ENCODE measurements at regions not wholly inside any gene's neighbourhood (a gene's known extent, or its start where the extent isn't known, plus 50 kb on each side); places are given as distances from the start of the nearest gene placed in this dataset.

DNA sequence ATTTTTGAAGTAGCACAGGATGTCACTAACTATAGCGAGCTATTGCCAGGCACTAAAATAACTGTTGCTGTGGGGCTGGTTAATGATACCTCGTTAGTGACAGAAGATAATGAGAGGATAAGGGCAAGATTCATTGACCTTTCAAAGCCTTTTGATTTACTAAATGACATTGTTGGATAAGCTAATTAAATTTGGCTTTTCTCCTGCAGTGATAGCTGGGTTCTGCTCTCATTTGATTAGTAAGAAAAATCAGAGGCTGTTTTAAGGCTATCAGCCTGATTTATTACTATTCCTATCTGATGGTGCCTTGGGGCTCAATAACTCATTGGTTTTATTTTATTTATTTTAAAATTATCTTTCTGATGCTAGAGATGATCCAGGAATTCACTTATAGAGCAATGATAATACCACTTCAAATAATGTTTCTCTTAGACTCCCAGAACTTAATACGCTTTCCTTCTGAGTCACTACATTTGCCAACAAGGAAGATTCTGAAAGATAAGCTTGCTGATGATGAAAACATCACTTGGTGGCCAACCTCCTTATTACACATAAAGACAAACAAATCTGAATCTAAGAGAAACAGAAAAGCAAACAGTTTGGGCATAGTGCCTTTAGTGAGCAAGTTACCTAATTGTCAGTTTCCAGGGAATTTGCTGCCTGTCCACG is 501.3 kb upstream of the ARGLU1 start:
- no peaks in the 10 kb centered on the region for H3K27me3 ChIP-seq (ENCODE audit: insufficient read depth, low read depth)
- no peak overlapping the region for H3K4me3 ChIP-seq (IDR thresholded peaks at IDR 0.05; ENCODE audit: insufficient read depth, low read depth, low read length)
- no peaks in the 10 kb centered on the region for H3K79me2 ChIP-seq (ENCODE audit: insufficient read depth, low read depth)
- TF ChIP-seq, protein P1, sequence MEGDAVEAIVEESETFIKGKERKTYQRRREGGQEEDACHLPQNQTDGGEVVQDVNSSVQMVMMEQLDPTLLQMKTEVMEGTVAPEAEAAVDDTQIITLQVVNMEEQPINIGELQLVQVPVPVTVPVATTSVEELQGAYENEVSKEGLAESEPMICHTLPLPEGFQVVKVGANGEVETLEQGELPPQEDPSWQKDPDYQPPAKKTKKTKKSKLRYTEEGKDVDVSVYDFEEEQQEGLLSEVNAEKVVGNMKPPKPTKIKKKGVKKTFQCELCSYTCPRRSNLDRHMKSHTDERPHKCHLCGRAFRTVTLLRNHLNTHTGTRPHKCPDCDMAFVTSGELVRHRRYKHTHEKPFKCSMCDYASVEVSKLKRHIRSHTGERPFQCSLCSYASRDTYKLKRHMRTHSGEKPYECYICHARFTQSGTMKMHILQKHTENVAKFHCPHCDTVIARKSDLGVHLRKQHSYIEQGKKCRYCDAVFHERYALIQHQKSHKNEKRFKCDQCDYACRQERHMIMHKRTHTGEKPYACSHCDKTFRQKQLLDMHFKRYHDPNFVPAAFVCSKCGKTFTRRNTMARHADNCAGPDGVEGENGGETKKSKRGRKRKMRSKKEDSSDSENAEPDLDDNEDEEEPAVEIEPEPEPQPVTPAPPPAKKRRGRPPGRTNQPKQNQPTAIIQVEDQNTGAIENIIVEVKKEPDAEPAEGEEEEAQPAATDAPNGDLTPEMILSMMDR (conservative IDR thresholded peaks at IDR 0.05; ENCODE audit: low read depth, low read length) = no peak
- H3K36me3 ChIP-seq (ENCODE audit: insufficient read depth) = no peaks in the 10 kb centered on the region
- H3K27ac ChIP-seq = no peak overlapping the region
- no peaks in the 10 kb centered on the region for H4K20me1 ChIP-seq (ENCODE audit: insufficient read depth)
- no peak overlapping the region for H2AFZ ChIP-seq (ENCODE audit: low read depth)
- no peaks in the 10 kb centered on the region for H3K4me1 ChIP-seq (ENCODE audit: low read depth, poor library complexity, severe bottlenecking)
- no peak overlapping the region for H3K4me2 ChIP-seq
- no peak overlapping the region for H3K9ac ChIP-seq

DNA sequence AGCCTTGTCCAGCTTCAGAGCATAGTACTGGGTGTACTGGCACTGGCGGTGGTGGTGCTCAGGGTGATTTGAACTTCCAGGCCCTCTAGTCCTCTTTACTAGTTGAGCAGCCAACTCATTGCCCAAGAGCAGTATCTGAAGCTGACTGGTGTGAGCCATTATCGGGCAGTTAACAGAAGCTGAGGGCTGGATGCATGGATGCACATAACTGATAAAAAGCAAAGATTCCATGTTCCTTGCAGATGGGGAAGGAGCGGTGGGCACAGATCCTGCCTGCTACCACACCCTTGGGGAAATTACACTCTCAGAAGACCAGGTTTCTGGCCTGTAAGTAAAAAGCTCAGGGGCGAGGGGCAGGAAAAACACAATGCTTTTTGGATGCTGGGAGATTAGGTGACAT is 499.4 kb upstream of the ARGLU1 start:
- Histone ChIP-seq H3K4me1 (ENCODE audit: low read depth, poor library complexity, severe bottlenecking) (no peaks in the 10 kb centered on the region), H3K36me3 (ENCODE audit: insufficient read depth) (no peaks in the 10 kb centered on the region), H3K79me2 (ENCODE audit: insufficient read depth, low read depth) (no peaks in the 10 kb centered on the region), H4K20me1 (ENCODE audit: insufficient read depth) (no peaks in the 10 kb centered on the region), H3K9ac (no peak overlapping the region), H3K4me2 (no peak overlapping the region), H2AFZ (ENCODE audit: low read depth) (no peak overlapping the region), H3K27ac (no peak overlapping the region), H3K27me3 (ENCODE audit: insufficient read depth, low read depth) (no peaks in the 10 kb centered on the region), H3K4me3 (IDR thresholded peaks at IDR 0.05; ENCODE audit: insufficient read depth, low read depth, low read length) (no peak overlapping the region)
- TF ChIP-seq, protein P1 (conservative IDR thresholded peaks at IDR 0.05; ENCODE audit: low read depth, low read length) = no peak

DNA sequence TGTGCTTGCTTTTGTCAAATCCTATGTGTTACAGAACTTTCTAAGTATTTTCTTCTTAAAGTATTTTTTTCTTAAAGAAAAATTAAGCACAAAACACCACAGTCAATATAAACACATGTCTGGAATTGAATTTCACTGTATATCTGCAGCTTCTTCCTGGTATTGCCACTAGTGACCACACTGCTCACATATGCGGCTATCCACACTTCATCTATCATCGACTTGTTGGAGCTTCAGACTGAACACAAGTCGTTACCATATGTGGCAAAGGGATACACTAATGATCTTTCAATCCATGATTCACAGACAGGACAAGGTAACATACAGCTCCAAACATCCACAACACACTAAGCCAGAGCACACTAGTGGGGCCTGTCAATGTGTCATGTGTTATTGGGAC is 498.4 kb upstream of the ARGLU1 start:
- Histone ChIP-seq H4K20me1 (ENCODE audit: insufficient read depth) (no peaks in the 10 kb centered on the region), H3K27me3 (ENCODE audit: insufficient read depth, low read depth) (no peaks in the 10 kb centered on the region), H3K36me3 (ENCODE audit: insufficient read depth) (no peaks in the 10 kb centered on the region), H2AFZ (ENCODE audit: low read depth) (no peak overlapping the region), H3K79me2 (ENCODE audit: insufficient read depth, low read depth) (no peaks in the 10 kb centered on the region), H3K9ac (no peak overlapping the region), H3K4me2 (no peak overlapping the region), H3K27ac (no peak overlapping the region), H3K4me3 (IDR thresholded peaks at IDR 0.05; ENCODE audit: insufficient read depth, low read depth, low read length) (no peak overlapping the region), H3K4me1 (ENCODE audit: low read depth, poor library complexity, severe bottlenecking) (no peaks in the 10 kb centered on the region)
- TF ChIP-seq, protein P1 (conservative IDR thresholded peaks at IDR 0.05; ENCODE audit: low read depth, low read length) = no peak

DNA sequence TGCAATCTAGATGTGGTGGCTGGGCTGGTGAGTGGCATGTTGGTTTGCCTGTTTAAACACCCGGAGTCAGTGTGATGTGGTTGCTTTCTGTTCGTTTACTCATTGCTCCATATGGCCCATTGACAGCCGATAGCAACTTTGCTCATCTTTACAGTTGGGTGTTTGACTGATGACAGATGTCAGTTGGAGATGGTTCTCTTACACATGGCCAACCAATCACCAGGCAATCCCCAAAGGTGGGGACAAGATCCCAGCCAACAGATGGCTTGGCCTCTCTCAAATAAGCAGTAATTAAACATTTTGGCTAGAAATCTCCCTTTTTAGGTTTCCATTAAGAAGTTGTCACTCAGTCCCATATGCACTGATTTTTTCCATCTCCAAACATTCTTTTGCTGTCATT is 497.1 kb upstream of the ARGLU1 start:
- H3K27ac ChIP-seq = no peak overlapping the region
- H3K9ac ChIP-seq = no peak overlapping the region
- no peak overlapping the region for H2AFZ ChIP-seq (ENCODE audit: low read depth)
- H3K36me3 ChIP-seq (ENCODE audit: insufficient read depth) = no peaks in the 10 kb centered on the region
- no peaks in the 10 kb centered on the region for H3K4me1 ChIP-seq (ENCODE audit: low read depth, poor library complexity, severe bottlenecking)
- no peak overlapping the region for H3K4me2 ChIP-seq
- no peak overlapping the region for H3K4me3 ChIP-seq (IDR thresholded peaks at IDR 0.05; ENCODE audit: insufficient read depth, low read depth, low read length)
- no peaks in the 10 kb centered on the region for H3K27me3 ChIP-seq (ENCODE audit: insufficient read depth, low read depth)
- no peaks in the 10 kb centered on the region for H4K20me1 ChIP-seq (ENCODE audit: insufficient read depth)
- TF ChIP-seq, protein P1 (conservative IDR thresholded peaks at IDR 0.05; ENCODE audit: low read depth, low read length) = no peak
- no peaks in the 10 kb centered on the region for H3K79me2 ChIP-seq (ENCODE audit: insufficient read depth, low read depth)

All from KMS-11 (cell line).